ENCODE measurements at regions not wholly inside any gene's neighbourhood (a gene's known extent, or its start where the extent isn't known, plus 50 kb on each side); places are given as distances from the start of the nearest gene placed in this dataset.

DNA sequence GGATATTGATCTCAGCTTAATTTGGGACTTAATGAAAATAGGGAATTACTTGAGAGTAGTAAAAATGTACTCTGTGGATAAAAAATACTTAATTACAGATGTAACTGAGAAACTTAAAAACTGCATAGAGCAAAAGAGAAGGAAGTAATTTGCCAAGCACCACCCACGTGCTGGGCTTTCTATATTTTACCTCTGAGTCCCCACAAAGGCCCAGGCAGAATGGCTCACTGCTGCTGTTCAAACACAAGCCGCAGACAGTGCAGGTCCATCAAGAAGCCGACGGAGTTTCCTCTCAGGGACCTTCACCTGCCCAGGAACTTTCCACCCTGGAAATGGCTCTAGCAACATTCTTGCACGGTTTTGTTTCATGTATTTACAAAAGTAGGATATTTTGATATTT, 77.2 kb upstream of the TRPM1 start:
- no CpG with 5 or more reads among the region's 5 CpGs for WGBS (ENCODE audit: insufficient coverage, insufficient read length)
- H3K36me3 ChIP-seq (ENCODE audit: control insufficient read depth, insufficient read depth, low read length): no peaks in the 10 kb centered on the region
- H3K9me3 ChIP-seq (ENCODE audit: control insufficient read depth, insufficient read depth, low read length): no peaks in the 10 kb centered on the region
- no peaks in the 10 kb centered on the region for H3K27me3 ChIP-seq (ENCODE audit: control insufficient read depth, insufficient read depth, low read length)
- H3K27ac ChIP-seq (ENCODE audit: low read length): no peak overlapping the region
- H3K4me1 ChIP-seq (ENCODE audit: control insufficient read depth, insufficient read depth, low read length): 0 out of 2 replicates have a peak, but pooled peaks cover 2% of the 10 kb centered on the region
- H3K4me3 ChIP-seq (ENCODE audit: low read length): no peak overlapping the region
- DNase-seq (ENCODE audit: low read depth, low spot score): no peak

DNA sequence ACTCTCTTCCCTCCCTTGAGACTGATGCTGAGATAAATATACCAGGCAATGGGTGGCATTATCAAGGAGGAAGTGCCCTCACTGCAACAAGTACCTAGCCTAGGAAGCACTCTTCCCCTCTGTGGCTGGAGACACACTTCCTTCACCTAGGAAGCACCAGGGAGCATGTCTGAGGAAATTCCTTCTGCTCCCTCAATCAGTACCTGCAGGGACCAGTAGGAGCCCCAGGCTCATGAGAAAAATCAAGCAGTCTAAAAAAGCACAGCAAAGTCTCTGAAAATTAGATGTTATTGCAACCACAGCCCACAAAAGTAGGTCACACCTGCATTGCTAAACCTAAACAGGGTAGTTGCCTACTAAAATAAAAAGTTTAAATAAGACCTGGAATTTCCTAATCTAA, 78.2 kb upstream of the TRPM1 start:
- H3K27ac ChIP-seq (ENCODE audit: low read length): no peak overlapping the region

DNA sequence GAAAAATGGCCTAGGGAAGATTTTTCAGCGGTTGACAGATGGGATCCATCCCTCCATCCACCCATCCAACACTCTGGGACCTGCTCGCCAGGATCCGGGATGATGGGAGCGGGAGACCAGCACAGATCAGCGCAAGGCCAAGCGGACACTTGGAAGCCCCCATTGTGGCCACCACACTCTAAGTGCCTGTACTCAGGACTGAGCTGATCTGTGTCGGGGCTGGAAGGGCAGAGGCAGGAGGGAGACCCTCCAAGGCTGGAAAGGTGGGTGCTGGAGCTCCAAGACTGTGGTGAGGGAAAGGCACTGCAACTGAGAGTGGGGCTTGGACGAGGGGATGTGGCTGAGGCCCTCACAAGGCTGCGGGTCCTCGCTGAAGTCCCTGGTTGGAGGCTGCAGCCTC, 91.8 kb upstream of the TRPM1 start:
- no peak for DNase-seq (ENCODE audit: low read depth, low spot score)
- no peak overlapping the region for H3K27ac ChIP-seq (ENCODE audit: low read length)
- no CpG with 5 or more reads among the region's 10 CpGs for WGBS (ENCODE audit: insufficient coverage, insufficient read length)
- no peaks in the 10 kb centered on the region for H3K27me3 ChIP-seq (ENCODE audit: control insufficient read depth, insufficient read depth, low read length)
- no peak overlapping the region for H3K4me3 ChIP-seq (ENCODE audit: low read length)
- no peaks in the 10 kb centered on the region; the same call in 1 of the 2 replicates for H3K9me3 ChIP-seq (ENCODE audit: control insufficient read depth, insufficient read depth, low read length)
- H3K4me1 ChIP-seq (ENCODE audit: control insufficient read depth, insufficient read depth, low read length): no peaks in the 10 kb centered on the region
- no peaks in the 10 kb centered on the region for H3K36me3 ChIP-seq (ENCODE audit: control insufficient read depth, insufficient read depth, low read length)

More for the DNA sequence above, 78.2 kb upstream of the TRPM1 start:
- H3K9me3 ChIP-seq (ENCODE audit: control insufficient read depth, insufficient read depth, low read length): no peaks in the 10 kb centered on the region
- no peaks in the 10 kb centered on the region for H3K27me3 ChIP-seq (ENCODE audit: control insufficient read depth, insufficient read depth, low read length)
- H3K4me1 ChIP-seq (ENCODE audit: control insufficient read depth, insufficient read depth, low read length): 0 out of 2 replicates have a peak, but pooled peaks cover 2% of the 10 kb centered on the region
- no peak for DNase-seq (ENCODE audit: low read depth, low spot score)
- no peaks in the 10 kb centered on the region for H3K36me3 ChIP-seq (ENCODE audit: control insufficient read depth, insufficient read depth, low read length)
- no peak overlapping the region for H3K4me3 ChIP-seq (ENCODE audit: low read length)

DNA sequence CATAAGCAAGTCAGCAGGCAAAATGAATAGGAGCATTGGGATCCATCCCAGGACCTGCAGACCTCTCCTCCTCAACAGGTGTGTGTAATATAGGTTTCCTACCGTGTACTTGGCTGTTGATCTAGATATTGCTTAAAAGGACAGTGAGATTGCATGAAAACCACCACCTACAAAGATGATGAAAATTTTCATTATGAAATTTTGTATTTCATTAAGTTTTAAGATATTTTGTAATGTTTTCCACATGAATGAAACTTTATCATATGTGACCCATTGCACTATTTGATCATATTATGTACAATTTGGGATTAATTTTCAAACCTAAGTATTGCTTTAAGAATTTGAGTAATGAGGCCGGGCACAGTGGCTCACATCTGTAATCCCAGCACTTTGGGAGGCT, 94.3 kb upstream of the TRPM1 start:
- no peaks in the 10 kb centered on the region for H3K9me3 ChIP-seq (ENCODE audit: control insufficient read depth, insufficient read depth, low read length)

DNA sequence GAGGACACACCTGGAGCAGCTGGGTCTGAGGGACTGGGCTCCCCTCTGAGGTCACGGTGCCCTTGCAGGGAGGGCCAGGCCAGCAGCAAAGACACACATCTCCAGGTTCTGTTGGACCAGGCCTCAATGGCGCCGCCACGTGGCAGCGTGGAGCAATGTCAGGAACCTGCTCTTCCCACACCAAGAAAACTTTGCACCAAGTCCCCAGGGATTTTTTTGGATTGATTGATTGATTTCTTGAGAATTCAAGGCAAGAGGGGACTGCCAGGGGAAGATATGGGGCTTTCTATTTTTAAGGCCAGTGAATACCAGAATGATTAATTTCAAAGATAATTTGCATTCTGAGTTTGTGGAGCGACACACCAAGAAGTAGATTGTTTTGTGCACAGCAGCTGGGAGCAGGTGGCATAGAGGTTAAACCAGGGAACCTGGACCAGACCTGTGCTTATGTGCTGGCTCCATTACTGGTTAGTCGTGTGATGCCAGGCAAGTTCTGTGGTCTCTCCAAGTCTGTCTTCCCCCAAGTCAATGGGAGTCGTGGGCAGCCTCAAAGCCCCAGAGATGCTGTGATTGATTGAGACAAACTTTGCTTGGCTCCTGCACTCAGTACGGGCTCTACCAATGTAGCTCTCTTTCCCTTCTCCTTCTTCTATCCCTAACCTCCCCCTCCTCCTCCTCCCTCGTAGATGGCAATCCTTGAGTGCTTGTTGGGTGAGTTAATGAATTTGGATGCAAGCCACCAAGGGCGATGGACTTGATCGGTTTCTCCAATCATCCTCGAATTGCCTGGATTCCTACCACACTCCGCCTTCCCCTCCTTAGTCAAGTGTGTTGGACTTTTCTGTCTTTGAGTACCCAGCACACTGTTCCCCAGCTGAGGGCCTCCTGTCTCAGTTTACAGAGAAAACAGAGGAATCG, 96.2 kb upstream of the TRPM1 start:
- no peak for DNase-seq (ENCODE audit: low read depth, low spot score)
- H3K27me3 ChIP-seq (ENCODE audit: control insufficient read depth, insufficient read depth, low read length): no peaks in the 10 kb centered on the region
- H3K27ac ChIP-seq (ENCODE audit: low read length): no peak overlapping the region
- no peaks in the 10 kb centered on the region for H3K9me3 ChIP-seq (ENCODE audit: control insufficient read depth, insufficient read depth, low read length)
- H3K4me1 ChIP-seq (ENCODE audit: control insufficient read depth, insufficient read depth, low read length): no peaks in the 10 kb centered on the region
- no peaks in the 10 kb centered on the region for H3K36me3 ChIP-seq (ENCODE audit: control insufficient read depth, insufficient read depth, low read length)
- WGBS (ENCODE audit: insufficient coverage, insufficient read length): no CpG with 5 or more reads among the region's 15 CpGs
- no peak overlapping the region for H3K4me3 ChIP-seq (ENCODE audit: low read length)

More for the DNA sequence above, 94.3 kb upstream of the TRPM1 start:
- no peak for DNase-seq (ENCODE audit: low read depth, low spot score)
- Histone ChIP-seq H3K36me3 (ENCODE audit: control insufficient read depth, insufficient read depth, low read length) (no peaks in the 10 kb centered on the region), H3K4me1 (ENCODE audit: control insufficient read depth, insufficient read depth, low read length) (no peaks in the 10 kb centered on the region), H3K4me3 (ENCODE audit: low read length) (no peak overlapping the region), H3K27me3 (ENCODE audit: control insufficient read depth, insufficient read depth, low read length) (no peaks in the 10 kb centered on the region), H3K27ac (ENCODE audit: low read length) (no peak overlapping the region)
- no CpG with 5 or more reads among the region's 2 CpGs for WGBS (ENCODE audit: insufficient coverage, insufficient read length)

DNA sequence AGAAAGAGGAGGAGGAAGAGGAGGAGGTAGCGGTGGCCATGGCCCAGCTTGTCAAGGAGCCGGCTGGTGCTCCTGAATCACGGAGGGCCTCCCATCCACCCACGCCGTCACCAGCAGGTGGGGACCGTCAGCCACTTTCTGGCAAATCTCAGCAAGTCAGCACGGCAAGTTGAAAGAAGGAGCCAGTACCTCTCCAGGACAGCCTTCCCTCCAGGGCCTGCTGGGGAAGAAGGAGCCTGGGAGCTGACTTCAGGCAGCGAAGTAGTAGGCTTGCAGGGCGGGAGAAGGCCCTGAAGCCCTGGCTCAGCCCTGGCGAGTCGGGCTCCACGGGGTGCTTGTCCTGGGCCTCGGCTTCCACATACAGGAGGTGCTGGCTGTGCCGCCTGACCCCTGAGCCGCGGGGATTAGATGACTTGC, 99.2 kb upstream of the TRPM1 start:
- DNase-seq (ENCODE audit: low read depth, low spot score): no peak
- Histone ChIP-seq H3K9me3 (ENCODE audit: control insufficient read depth, insufficient read depth, low read length) (no peaks in the 10 kb centered on the region), H3K4me1 (ENCODE audit: control insufficient read depth, insufficient read depth, low read length) (no peaks in the 10 kb centered on the region), H3K27me3 (ENCODE audit: control insufficient read depth, insufficient read depth, low read length) (no peaks in the 10 kb centered on the region), H3K36me3 (ENCODE audit: control insufficient read depth, insufficient read depth, low read length) (no peaks in the 10 kb centered on the region), H3K27ac (ENCODE audit: low read length) (no peak overlapping the region), H3K4me3 (ENCODE audit: low read length) (no peak overlapping the region)
- no CpG with 5 or more reads among the region's 16 CpGs for WGBS (ENCODE audit: insufficient coverage, insufficient read length)

DNA sequence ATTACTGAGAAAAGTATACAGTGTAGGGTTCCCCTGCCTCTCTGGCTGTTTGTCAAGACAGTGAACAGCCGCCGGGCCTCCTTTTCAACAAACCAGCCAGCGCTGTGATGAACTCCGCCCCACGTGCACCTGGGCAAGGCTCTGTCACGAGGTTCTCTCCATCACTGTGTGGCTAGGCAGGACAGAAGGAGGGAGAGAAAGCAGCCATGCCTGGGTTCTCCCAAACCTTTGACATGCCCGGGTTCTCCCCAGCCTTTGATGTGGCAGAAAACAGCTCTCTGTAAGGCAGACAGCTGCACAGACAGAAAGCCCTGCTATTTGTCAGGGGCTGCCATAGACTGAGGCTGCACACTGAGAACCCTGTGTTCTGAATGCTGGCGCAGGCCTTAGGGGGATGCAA, 101.4 kb upstream of the TRPM1 start:
- H3K27ac ChIP-seq (ENCODE audit: low read length): no peak overlapping the region
- no CpG with 5 or more reads among the region's 8 CpGs for WGBS (ENCODE audit: insufficient coverage, insufficient read length)
- no peaks in the 10 kb centered on the region for H3K4me1 ChIP-seq (ENCODE audit: control insufficient read depth, insufficient read depth, low read length)
- H3K27me3 ChIP-seq (ENCODE audit: control insufficient read depth, insufficient read depth, low read length): no peaks in the 10 kb centered on the region
- no peak for DNase-seq (ENCODE audit: low read depth, low spot score)
- no peaks in the 10 kb centered on the region for H3K36me3 ChIP-seq (ENCODE audit: control insufficient read depth, insufficient read depth, low read length)
- no peaks in the 10 kb centered on the region for H3K9me3 ChIP-seq (ENCODE audit: control insufficient read depth, insufficient read depth, low read length)
- H3K4me3 ChIP-seq (ENCODE audit: low read length): no peak overlapping the region

DNA sequence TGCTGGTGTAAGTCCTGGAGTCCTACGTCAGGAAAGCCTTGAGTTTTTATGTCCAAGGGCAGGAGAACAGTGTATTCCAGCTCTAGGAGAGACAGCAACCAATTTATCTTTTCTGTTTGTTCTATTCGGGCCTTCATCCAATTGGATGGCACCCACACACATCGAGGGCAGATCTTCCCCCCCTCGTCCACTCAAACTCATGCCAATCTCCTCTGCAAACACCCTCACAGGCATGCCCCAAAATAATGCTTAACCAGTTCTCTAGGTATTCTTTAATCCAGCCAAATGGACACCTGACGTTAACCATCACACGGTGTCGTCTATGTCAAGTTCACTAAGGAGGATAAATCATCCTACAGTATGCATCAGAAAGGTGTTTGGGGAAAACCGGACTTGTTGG, 102.5 kb upstream of the TRPM1 start:
- H3K9me3 ChIP-seq (ENCODE audit: control insufficient read depth, insufficient read depth, low read length): no peaks in the 10 kb centered on the region
- H3K4me3 ChIP-seq (ENCODE audit: low read length): no peak overlapping the region
- H3K4me1 ChIP-seq (ENCODE audit: control insufficient read depth, insufficient read depth, low read length): no peaks in the 10 kb centered on the region
- H3K27me3 ChIP-seq (ENCODE audit: control insufficient read depth, insufficient read depth, low read length): no peaks in the 10 kb centered on the region
- no peak overlapping the region for H3K27ac ChIP-seq (ENCODE audit: low read length)
- H3K36me3 ChIP-seq (ENCODE audit: control insufficient read depth, insufficient read depth, low read length): no peaks in the 10 kb centered on the region
- WGBS (ENCODE audit: insufficient coverage, insufficient read length): no CpG with 5 or more reads among the region's 8 CpGs
- DNase-seq (ENCODE audit: low read depth, low spot score): no peak

DNA sequence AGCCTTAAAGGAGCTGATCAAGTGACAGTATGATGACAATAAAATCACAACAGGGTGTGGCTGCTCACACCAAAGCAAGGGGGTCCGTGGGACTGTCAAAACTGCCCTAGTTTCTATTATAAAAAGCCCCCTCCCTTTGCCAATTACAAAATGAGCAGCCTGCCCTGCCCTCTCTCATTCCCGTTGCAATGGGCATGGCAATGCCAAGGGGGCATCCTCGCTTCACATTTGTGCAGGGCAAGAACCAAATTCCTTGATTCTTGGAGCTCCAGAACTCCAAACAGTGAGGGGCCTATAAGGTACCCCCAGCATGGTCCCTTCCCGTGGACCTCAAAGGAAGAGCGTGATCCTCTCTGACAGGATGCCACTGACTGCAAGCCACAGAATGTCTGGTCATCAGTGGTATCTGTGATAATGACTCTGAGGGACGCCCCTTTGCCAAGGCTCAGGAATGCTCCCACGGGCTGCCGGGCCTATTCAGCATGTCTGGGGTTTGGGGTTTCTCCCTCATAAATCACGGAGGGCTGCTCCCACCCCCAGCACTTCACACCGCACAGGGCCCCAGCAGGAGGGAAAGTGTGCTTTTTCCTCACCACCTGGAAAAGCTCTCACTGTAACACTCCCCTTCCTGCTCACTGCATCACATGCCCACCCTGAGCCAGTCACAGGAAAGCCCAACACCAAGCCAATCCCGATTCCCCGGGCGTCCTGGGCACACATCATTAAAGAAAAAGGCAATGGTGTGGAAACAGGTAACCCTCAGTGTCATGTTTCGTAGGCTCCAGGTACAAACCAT, 105.1 kb upstream of the TRPM1 start:
- Histone ChIP-seq H3K27ac (ENCODE audit: low read length) (no peak overlapping the region), H3K36me3 (ENCODE audit: control insufficient read depth, insufficient read depth, low read length) (no peaks in the 10 kb centered on the region), H3K4me1 (ENCODE audit: control insufficient read depth, insufficient read depth, low read length) (no peaks in the 10 kb centered on the region), H3K27me3 (ENCODE audit: control insufficient read depth, insufficient read depth, low read length) (no peaks in the 10 kb centered on the region), H3K4me3 (ENCODE audit: low read length) (no peak overlapping the region), H3K9me3 (ENCODE audit: control insufficient read depth, insufficient read depth, low read length) (no peaks in the 10 kb centered on the region)
- WGBS (ENCODE audit: insufficient coverage, insufficient read length): no CpG with 5 or more reads among the region's 14 CpGs
- no peak for DNase-seq (ENCODE audit: low read depth, low spot score)

DNA sequence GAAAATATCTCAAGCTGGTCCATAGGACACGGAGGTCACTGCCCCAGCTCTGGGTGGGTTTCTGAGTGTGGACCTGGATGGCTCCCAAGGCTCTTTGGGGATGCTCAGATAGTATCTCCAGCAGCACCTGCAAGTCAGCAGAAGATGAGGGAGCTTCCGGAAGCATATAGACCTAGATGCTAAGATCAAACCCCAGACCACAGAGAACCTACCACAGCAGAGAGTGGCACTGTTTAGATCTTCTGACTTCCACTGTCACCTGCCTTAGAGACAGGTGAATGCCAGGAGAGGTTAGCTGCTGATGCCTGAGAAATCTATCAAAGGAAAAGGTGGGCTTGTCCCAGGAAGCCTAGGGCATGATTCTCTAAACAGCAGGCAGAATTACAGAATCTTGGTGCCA, 105.7 kb upstream of the TRPM1 start:
- Histone ChIP-seq H3K4me3 (ENCODE audit: low read length) (no peak overlapping the region), H3K36me3 (ENCODE audit: control insufficient read depth, insufficient read depth, low read length) (no peaks in the 10 kb centered on the region), H3K27me3 (ENCODE audit: control insufficient read depth, insufficient read depth, low read length) (no peaks in the 10 kb centered on the region), H3K9me3 (ENCODE audit: control insufficient read depth, insufficient read depth, low read length) (no peaks in the 10 kb centered on the region), H3K4me1 (ENCODE audit: control insufficient read depth, insufficient read depth, low read length) (no peaks in the 10 kb centered on the region), H3K27ac (ENCODE audit: low read length) (no peak overlapping the region)
- no peak for DNase-seq (ENCODE audit: low read depth, low spot score)
- WGBS (ENCODE audit: insufficient coverage, insufficient read length): no CpG with 5 or more reads among the region's 2 CpGs

All from iPS DF 6.9 (cell line).